ENCODE measurements at regions not wholly inside any gene's neighbourhood (a gene's known extent, or its start where the extent isn't known, plus 50 kb on each side); places are given as distances from the start of the nearest gene placed in this dataset.

GRCh38 chr5:110341836-110342235 lies 384.6 kb downstream of the TMEM232 start:
- Histone ChIP-seq H3K27me3 (ENCODE audit: control insufficient read depth, insufficient read depth, low read length) (no peaks in the 10 kb centered on the region), H3K4me3 (ENCODE audit: low read depth, low read length) (no peak overlapping the region), H3K36me3 (ENCODE audit: control insufficient read depth, insufficient read depth, low read length) (no peaks in the 10 kb centered on the region)
- no peak for TF ChIP-seq CTCF (IDR thresholded peaks at IDR 0.05; ENCODE audit: insufficient read depth, low read depth, low read length)
- ChIA-PET CTCF (interaction anchor here (0.6 kb wide), 1 partner anchor 623 kb away, joined by 4 read pairs; no protein-coding TSS in a partner anchor), POLR2A (no interaction called here)
- DNase-seq (ENCODE audit: low read depth) = no peak

- Histone ChIP-seq H3K27me3 (ENCODE audit: control insufficient read depth, insufficient read depth, low read length) (no peaks in the 10 kb centered on the region), H3K4me3 (ENCODE audit: low read depth, low read length) (no peak overlapping the region), H3K36me3 (ENCODE audit: control insufficient read depth, insufficient read depth, low read length) (no peaks in the 10 kb centered on the region)
- POLR2A ChIA-PET = no interaction called here
- CTCF ChIA-PET = interaction anchor here (0.6 kb wide), 1 partner anchor 624 kb away, joined by 4 read pairs; no protein-coding TSS in a partner anchor
- TF ChIP-seq CTCF (IDR thresholded peaks at IDR 0.05; ENCODE audit: insufficient read depth, low read depth, low read length) = no peak
- DNase-seq (ENCODE audit: low read depth) = no peak
Observed at GRCh38 chr5:110342683-110343082, 383.8 kb downstream of the TMEM232 start.

GRCh38 chr5:110343616-110344015 lies 382.9 kb downstream of the TMEM232 start:
- CTCF ChIA-PET = no interaction called here
- TF ChIP-seq CTCF (IDR thresholded peaks at IDR 0.05; ENCODE audit: insufficient read depth, low read depth, low read length) = no peak
- no peak overlapping the region for H3K4me3 ChIP-seq (ENCODE audit: low read depth, low read length)
- no peaks in the 10 kb centered on the region for H3K36me3 ChIP-seq (ENCODE audit: control insufficient read depth, insufficient read depth, low read length)
- POLR2A ChIA-PET = no interaction called here
- H3K27me3 ChIP-seq (ENCODE audit: control insufficient read depth, insufficient read depth, low read length) = no peaks in the 10 kb centered on the region
- DNase-seq (ENCODE audit: low read depth) = no peak

- TF ChIP-seq CTCF (IDR thresholded peaks at IDR 0.05; ENCODE audit: insufficient read depth, low read depth, low read length) = no peak
- ChIA-PET CTCF (interaction anchor here (0.6 kb wide), 1 partner anchor 20 kb away, joined by 3 read pairs; no protein-coding TSS in a partner anchor), POLR2A (no interaction called here)
- no peak overlapping the region for H3K4me3 ChIP-seq (ENCODE audit: low read depth, low read length)
- no peaks in the 10 kb centered on the region for H3K27me3 ChIP-seq (ENCODE audit: control insufficient read depth, insufficient read depth, low read length)
- no peaks in the 10 kb centered on the region for H3K36me3 ChIP-seq (ENCODE audit: control insufficient read depth, insufficient read depth, low read length)
- no peak for DNase-seq (ENCODE audit: low read depth)
Observed at GRCh38 chr5:110345623-110346022, 380.8 kb downstream of the TMEM232 start.

- Histone ChIP-seq H3K36me3 (ENCODE audit: control insufficient read depth, insufficient read depth, low read length) (no peaks in the 10 kb centered on the region), H3K4me3 (ENCODE audit: low read depth, low read length) (no peak overlapping the region), H3K27me3 (ENCODE audit: control insufficient read depth, insufficient read depth, low read length) (no peaks in the 10 kb centered on the region)
- no peak for TF ChIP-seq CTCF (IDR thresholded peaks at IDR 0.05; ENCODE audit: insufficient read depth, low read depth, low read length)
- ChIA-PET CTCF (no interaction called here), POLR2A (no interaction called here)
- no peak for DNase-seq (ENCODE audit: low read depth)
Observed at GRCh38 chr5:110346893-110347358, 379.5 kb downstream of the TMEM232 start.
